NCI-H2107 treated with DMSO at 0.1 percent for 48 hours (cell line): ENCODE measurements at regions not wholly inside any gene's neighbourhood (a gene's known extent, or its start where the extent isn't known, plus 50 kb on each side); places are given as distances from the start of the nearest gene placed in this dataset.

Experiments used
- DNase-seq: peaks from one replicate; lab custom pipeline; 2025; ENCODE audit not compliant: unreplicated experiment; lab: John Stamatoyannopoulos, UW

GRCh38 chr4:181701894-181702293 lies 541.3 kb upstream of the TENM3 start:
- no peak for DNase-seq

GRCh38 chr4:181702864-181703495 lies 540.2 kb upstream of the TENM3 start:
- no peak for DNase-seq

- DNase-seq, result no peak
Observed at GRCh38 chr4:181710143-181710542, 533.1 kb upstream of the TENM3 start.

GRCh38 chr4:181711387-181711786 lies 531.8 kb upstream of the TENM3 start:
- DNase-seq, result no peak

GRCh38 chr4:181728305-181728966 lies 514.8 kb upstream of the TENM3 start:
- DNase-seq, result no peak

GRCh38 chr4:181731900-181732299 lies 511.3 kb upstream of the TENM3 start:
- DNase-seq, result no peak

GRCh38 chr4:181737744-181738143 lies 505.5 kb upstream of the TENM3 start:
- no peak for DNase-seq

- no peak for DNase-seq
Observed at GRCh38 chr4:181739031-181739430, 504.2 kb upstream of the TENM3 start.

GRCh38 chr4:181741513-181741912 lies 501.7 kb upstream of the TENM3 start:
- DNase-seq, result no peak

GRCh38 chr4:181745933-181746625 lies 497.1 kb upstream of the TENM3 start:
- peak; percentile 72 for DNase-seq

GRCh38 chr4:181748581-181748980 lies 494.6 kb upstream of the TENM3 start:
- no peak for DNase-seq

GRCh38 chr4:181752516-181752915 lies 490.7 kb upstream of the TENM3 start:
- DNase-seq, result no peak

- no peak for DNase-seq
Observed at GRCh38 chr4:181753207-181753606, 490.0 kb upstream of the TENM3 start.

- DNase-seq, result no peak
Observed at GRCh38 chr4:181755846-181756245, 487.4 kb upstream of the TENM3 start.

- no peak for DNase-seq
Observed at GRCh38 chr4:181756451-181757095, 486.6 kb upstream of the TENM3 start.

- DNase-seq, result no peak
Observed at GRCh38 chr4:181757098-181757497, 486.1 kb upstream of the TENM3 start.

- DNase-seq, result no peak
Observed at GRCh38 chr4:181757910-181758660, 485.1 kb upstream of the TENM3 start.

- DNase-seq, result no peak
Observed at GRCh38 chr4:181760560-181760959, 482.6 kb upstream of the TENM3 start.

GRCh38 chr4:181761156-181761555 lies 482.0 kb upstream of the TENM3 start:
- no peak for DNase-seq

- no peak for DNase-seq
Observed at GRCh38 chr4:181766061-181766548, 477.1 kb upstream of the TENM3 start.

GRCh38 chr4:181770971-181771370 lies 472.2 kb upstream of the TENM3 start:
- no peak for DNase-seq
